SKM-1 treated with dmso at 0.1 percent for 144 hours (cell line): ENCODE measurements at regions not wholly inside any gene's neighbourhood (a gene's known extent, or its start where the extent isn't known, plus 50 kb on each side); places are given as distances from the start of the nearest gene placed in this dataset.

Experiments used
- DNase-seq: peaks from one replicate; lab custom pipeline; 2025; ENCODE audit not compliant: unreplicated experiment; lab: John Stamatoyannopoulos, UW

- no peak for DNase-seq
Measured at GRCh38 chr4:101596781-101597552, 193.6 kb upstream of the BANK1 start.

- no peak for DNase-seq
Measured at GRCh38 chr4:101594588-101594987, 195.9 kb upstream of the BANK1 start.

- no peak for DNase-seq
Measured at GRCh38 chr4:101593666-101594065, 196.9 kb upstream of the BANK1 start.

GRCh38 chr4:101584306-101584705 is 206.2 kb upstream of the BANK1 start:
- no peak for DNase-seq

GRCh38 chr4:101563126-101563525 is 215.8 kb upstream of the PPP3CA start:
- no peak for DNase-seq

- DNase-seq = no peak
Measured at GRCh38 chr4:101556842-101557241, 209.5 kb upstream of the PPP3CA start.

- DNase-seq = no peak
Measured at GRCh38 chr4:101555341-101555880, 208.1 kb upstream of the PPP3CA start.

GRCh38 chr4:101540336-101540735 is 193.0 kb upstream of the PPP3CA start:
- DNase-seq = peak; percentile 58

- DNase-seq = no peak
Measured at GRCh38 chr4:101528526-101528925, 181.2 kb upstream of the PPP3CA start.

GRCh38 chr4:101527188-101527587 is 179.9 kb upstream of the PPP3CA start:
- no peak for DNase-seq

- DNase-seq = no peak
Measured at GRCh38 chr4:101515566-101515965, 168.2 kb upstream of the PPP3CA start.

- no peak for DNase-seq
Measured at GRCh38 chr4:101515099-101515498, 167.8 kb upstream of the PPP3CA start.

GRCh38 chr4:101512416-101512815 is 165.1 kb upstream of the PPP3CA start:
- no peak for DNase-seq

- no peak for DNase-seq
Measured at GRCh38 chr4:101501421-101501820, 154.1 kb upstream of the PPP3CA start.

GRCh38 chr4:101500742-101501141 is 153.4 kb upstream of the PPP3CA start:
- no peak for DNase-seq

GRCh38 chr4:101475246-101475645 is 127.9 kb upstream of the PPP3CA start:
- DNase-seq = no peak

- no peak for DNase-seq
Measured at GRCh38 chr4:101471201-101471600, 123.9 kb upstream of the PPP3CA start.

- DNase-seq = no peak
Measured at GRCh38 chr4:101464596-101464995, 117.3 kb upstream of the PPP3CA start.

GRCh38 chr4:101458914-101459313 is 111.6 kb upstream of the PPP3CA start:
- peak; percentile 50 for DNase-seq

GRCh38 chr4:101458473-101458872 is 111.1 kb upstream of the PPP3CA start:
- DNase-seq = no peak

GRCh38 chr4:101451086-101451485 is 103.8 kb upstream of the PPP3CA start:
- no peak for DNase-seq

GRCh38 chr4:101441446-101441845 is 94.1 kb upstream of the PPP3CA start:
- no peak for DNase-seq

GRCh38 chr4:101439926-101440325 is 92.6 kb upstream of the PPP3CA start:
- no peak for DNase-seq
